IMR-90 (cell line): ENCODE measurements at regions not wholly inside any gene's neighbourhood (a gene's known extent, or its start where the extent isn't known, plus 50 kb on each side); places are given as distances from the start of the nearest gene placed in this dataset.

ENCODE experiments used
- ATAC-seq: fragments of 200-7000 bp; cut with Tn5 transposase; 2 replicates; pipeline ENCODE4 v1.9.1; 2020; ENCODE audit warnings: low read depth, mild to moderate bottlenecking, moderate library complexity
- BruUV-seq: library from RNA; stranded (reverse); fragments of 400-500 nt; replicated peaks from 2 replicates; lab custom pipeline; 2021; lab: Mats Ljungman, UMichigan
- CTCF ChIA-PET: fragments of 300-600 bp; formaldehyde crosslinking; extraction: SDS; loops from one replicate; lab custom pipeline; 2021; ENCODE audit warnings: antibody characterized with exemption; lab: Yijun Ruan, JAX
- POLR2A ChIA-PET: fragments of 300-600 bp; sonication (Branson Sonifier 250); formaldehyde crosslinking; loops from one replicate; lab custom pipeline; 2022; ENCODE audit warnings: antibody characterized with exemption; ENCODE audit not compliant: unreplicated experiment; lab: Charles Lee
- DNase-seq: peaks from one replicate; pipeline ENCODE4 v3.0.0; 2013
- H2AFZ ChIP-seq: replicated peaks from 2 replicates; pipeline ENCODE3; 2013; ENCODE audit warnings: low read length, mild to moderate bottlenecking; ENCODE audit not compliant: poor library complexity
- H2AK5ac ChIP-seq: 2 replicates; pipeline ENCODE4 v1.6.1; 2013; ENCODE audit warnings: low read depth, low read length, inconsistent platforms
- H2AK9ac ChIP-seq: replicated peaks from 2 replicates; pipeline ENCODE3; 2013; ENCODE audit warnings: mild to moderate bottlenecking, low read depth, low read length, moderate library complexity; ENCODE audit not compliant: poor library complexity
- H2BK120ac ChIP-seq: 2 replicates; pipeline ENCODE4 v1.6.1; 2013; ENCODE audit warnings: low read depth, low read length, inconsistent platforms
- H2BK15ac ChIP-seq: 3 replicates; pipeline ENCODE4 v1.6.1; 2013; ENCODE audit warnings: low read depth, low read length, inconsistent platforms
- H2BK20ac ChIP-seq: 2 replicates; pipeline ENCODE4 v1.6.1; 2013; ENCODE audit warnings: low read depth, mild to moderate bottlenecking, inconsistent platforms, low read length, moderate library complexity
- H2BK5ac ChIP-seq: 2 replicates; pipeline ENCODE4 v1.6.1; 2013; ENCODE audit warnings: mild to moderate bottlenecking, low read depth, low read length, inconsistent platforms; ENCODE audit not compliant: poor library complexity, severe bottlenecking
- H3K14ac ChIP-seq: replicated peaks from 2 replicates; pipeline ENCODE4 v1.6.1; 2013; ENCODE audit warnings: low read depth, low read length, inconsistent platforms
- H3K18ac ChIP-seq: 2 replicates; pipeline ENCODE4 v1.6.1; 2013; ENCODE audit warnings: low read depth, low read length, control low read depth
- H3K23ac ChIP-seq: 2 replicates; pipeline ENCODE4 v1.6.1; 2013; ENCODE audit warnings: low read depth, low read length, inconsistent platforms
- H3K27ac ChIP-seq: 2 replicates; pipeline ENCODE4 v1.5.1; 2013; ENCODE audit warnings: mild to moderate bottlenecking, control low read depth, low read length; ENCODE audit not compliant: insufficient read depth
- H3K27me3 ChIP-seq: 2 replicates; pipeline ENCODE4 v1.6.1; 2013; ENCODE audit warnings: low read length; ENCODE audit not compliant: control insufficient read depth, insufficient read depth
- H3K36me3 ChIP-seq: 2 replicates; pipeline ENCODE4 v1.6.1; 2013; ENCODE audit warnings: low read length, mixed read lengths; ENCODE audit not compliant: control insufficient read depth, insufficient read depth
- H3K4ac ChIP-seq: 2 replicates; pipeline ENCODE4 v1.6.1; 2013; ENCODE audit warnings: low read depth, low read length, inconsistent platforms
- H3K4me1 ChIP-seq: 2 replicates; pipeline ENCODE4 v1.6.1; 2013; ENCODE audit warnings: low read length, mixed read lengths; ENCODE audit not compliant: control insufficient read depth, insufficient read depth
- H3K4me2 ChIP-seq: 2 replicates; pipeline ENCODE4 v1.6.1; 2013; ENCODE audit warnings: low read depth, mild to moderate bottlenecking, control low read depth, low read length, moderate library complexity
- H3K4me3 ChIP-seq: 2 replicates; pipeline ENCODE4 v1.5.1; 2013; ENCODE audit warnings: low read depth, mild to moderate bottlenecking, control low read depth, low read length, moderate library complexity; ENCODE audit not compliant: insufficient read depth
- H3K56ac ChIP-seq: 2 replicates; pipeline ENCODE4 v1.6.1; 2013; ENCODE audit warnings: low read length, inconsistent platforms; ENCODE audit not compliant: insufficient read depth; ENCODE audit errors: extremely low read depth
- H3K79me1 ChIP-seq, 2 experiments: 2 replicates each; pipeline ENCODE4 v1.6.1; 2013; ENCODE audit warnings: low read length in 2 of 2, inconsistent platforms in 1 of 2, low read depth in 1 of 2
- H3K9ac ChIP-seq: 2 replicates; pipeline ENCODE4 v1.6.1; 2013; ENCODE audit warnings: low read depth, low read length, control low read depth
- H3K9me1 ChIP-seq: 2 replicates; pipeline ENCODE4 v1.6.1; 2013; ENCODE audit warnings: low read length, inconsistent platforms; ENCODE audit not compliant: insufficient read depth
- H3K9me3 ChIP-seq: 2 replicates; pipeline ENCODE4 v1.6.1; 2013; ENCODE audit warnings: low read length; ENCODE audit not compliant: control insufficient read depth, insufficient read depth
- H4K20me1 ChIP-seq: 2 replicates; pipeline ENCODE4 v1.6.1; 2013; ENCODE audit warnings: low read length, inconsistent platforms; ENCODE audit not compliant: insufficient read depth
- H4K5ac ChIP-seq: 2 replicates; pipeline ENCODE4 v1.6.1; 2013; ENCODE audit warnings: mild to moderate bottlenecking, low read depth, low read length, control low read depth
- H4K8ac ChIP-seq, 2 experiments: 2 replicates each; pipeline ENCODE4 v1.6.1; 2013; ENCODE audit warnings: low read depth in 2 of 2, low read length in 2 of 2, control low read depth in 1 of 2, inconsistent platforms in 1 of 2
- H4K91ac ChIP-seq: 2 replicates; pipeline ENCODE4 v1.6.1; 2013; ENCODE audit warnings: low read depth, low read length, inconsistent platforms; ENCODE audit not compliant: insufficient read depth
- BHLHE40 ChIP-seq: fragments of 150-350 bp; IDR thresholded peaks from 2 replicates; pipeline ENCODE4 v1.6.1; 2016; ENCODE audit warnings: mild to moderate bottlenecking, low read depth, low read length
- CEBPB ChIP-seq: IDR thresholded peaks from 2 replicates; pipeline ENCODE4 v1.6.1; 2012; ENCODE audit warnings: low read depth, low read length, improper control_type of control experiment
- ELK1 ChIP-seq: fragments of 150-350 bp; IDR thresholded peaks from 2 replicates; pipeline ENCODE4 v1.6.1; 2016; ENCODE audit warnings: low read depth, mild to moderate bottlenecking, low read length, moderate library complexity, borderline replicate concordance
- FOS ChIP-seq: fragments of 150-350 bp; IDR thresholded peaks from 2 replicates; pipeline ENCODE4 v1.6.1; 2016; ENCODE audit warnings: low read depth, low read length
- MAFK ChIP-seq: IDR thresholded peaks from 2 replicates; pipeline ENCODE4 v1.6.1; 2012; ENCODE audit warnings: low read depth, low read length, improper control_type of control experiment
- MAZ ChIP-seq: IDR thresholded peaks from 2 replicates; pipeline ENCODE4 v1.6.1; 2012; ENCODE audit warnings: low read depth, mild to moderate bottlenecking, low read length, improper control_type of control experiment, moderate library complexity, borderline replicate concordance
- MXI1 ChIP-seq: IDR thresholded peaks from 2 replicates; pipeline ENCODE4 v1.6.1; 2012; ENCODE audit warnings: low read depth, mild to moderate bottlenecking, low read length, moderate library complexity, borderline replicate concordance
- NFE2L2 ChIP-seq: fragments of 150-350 bp; IDR thresholded peaks from 2 replicates; pipeline ENCODE4 v1.6.1; 2016; ENCODE audit warnings: low read depth, mild to moderate bottlenecking, low read length
- POLR2A ChIP-seq: IDR thresholded peaks from 2 replicates; pipeline ENCODE4 v1.6.1; 2012; ENCODE audit warnings: mild to moderate bottlenecking, low read depth, low read length
- RAD21 ChIP-seq: IDR thresholded peaks from 2 replicates; pipeline ENCODE4 v1.6.1; 2012; ENCODE audit warnings: low read length, improper control_type of control experiment
- RCOR1 ChIP-seq: IDR thresholded peaks from 2 replicates; pipeline ENCODE4 v1.6.1; 2012; ENCODE audit warnings: mild to moderate bottlenecking, low read length, improper control_type of control experiment; ENCODE audit not compliant: insufficient replicate concordance
- RFX5 ChIP-seq: IDR thresholded peaks from 2 replicates; pipeline ENCODE4 v1.8.0; 2012; ENCODE audit warnings: low read depth, mild to moderate bottlenecking, low read length, moderate library complexity
- SMC3 ChIP-seq: fragments of 150-350 bp; IDR thresholded peaks from 2 replicates; pipeline ENCODE4 v1.6.1; 2016; ENCODE audit warnings: low read depth, mild to moderate bottlenecking, antibody characterized with exemption, low read length, moderate library complexity
- WGBS, 2 experiments: methylation state at CpG; one replicate each; pipeline versions ENCODE4 v1.1.5 to v1.1.7; 2013; ENCODE audit warnings: missing lambda C conversion rate in 2 of 2; ENCODE audit not compliant: insufficient read length in 1 of 2; ENCODE audit errors: extremely low coverage in 2 of 2; 5-methylcytosine and 5-hydroxymethylcytosine counted together
- dilution Hi-C: fragments of 300-500 bp; cut with HindIII; formaldehyde crosslinking; loops from one replicate; pipeline ENCODE4 v1.14.3; 2018; ENCODE audit warnings: low sequenced_read_pairs; ENCODE audit not compliant: unreplicated experiment
- in situ Hi-C: fragments of 300-500 bp; cut with MboI; formaldehyde crosslinking; loops from 3 replicates; pipeline ENCODE4 v1.14.3; 2019; ENCODE audit warnings: low sequenced_read_pairs, inconsistent platforms, mixed read lengths
- intact Hi-C: fragments of 100-400 bp; cut with micrococcal nuclease; formaldehyde crosslinking; loops from 2 replicates; pipeline ENCODE4 v1.10.0; 2022
- TF ChIP-seq, protein P1 (sequence below): fragments of 150-350 bp; IDR thresholded peaks from 2 replicates; pipeline ENCODE4 v1.6.1; 2017; ENCODE audit warnings: mild to moderate bottlenecking, antibody characterized with exemption, low read length, low read depth
- TF ChIP-seq, protein P2 (sequence below): conservative IDR thresholded peaks from 2 replicates; pipeline ENCODE4 v1.5.1; 2012; ENCODE audit warnings: mild to moderate bottlenecking, low read depth, low read length, improper control_type of control experiment

DNA sequence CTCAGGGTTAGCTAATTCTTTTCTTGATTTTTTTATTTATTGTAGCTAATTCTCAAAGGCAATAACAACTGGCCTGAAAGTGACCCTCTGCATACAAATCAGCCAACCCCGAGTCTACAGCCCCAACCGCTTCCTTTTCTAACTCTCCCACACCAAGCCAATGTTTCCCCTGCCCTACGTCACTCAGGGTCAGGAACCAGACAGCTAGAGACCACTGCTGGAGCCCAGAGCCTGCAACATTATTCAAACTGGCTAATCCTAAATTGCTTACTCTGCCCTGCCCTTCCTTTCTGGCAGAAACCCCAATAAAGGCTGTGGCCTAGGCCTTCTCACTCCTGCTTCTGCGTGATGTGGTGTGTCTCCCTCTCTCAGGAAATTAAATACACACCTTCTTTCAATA lies 320.7 kb downstream of the CBLN4 start:
- DNase-seq = no peak
- H3K18ac ChIP-seq = no peak overlapping the region

More for the DNA sequence above, 320.7 kb downstream of the CBLN4 start:
- no peak for TF ChIP-seq MAZ
- no peak for TF ChIP-seq RCOR1
- no peak for TF ChIP-seq SMC3
- TF ChIP-seq ELK1 = no peak
- TF ChIP-seq RFX5 = no peak
- no peak for TF ChIP-seq POLR2A
- TF ChIP-seq BHLHE40 = no peak
- TF ChIP-seq, protein P1, sequence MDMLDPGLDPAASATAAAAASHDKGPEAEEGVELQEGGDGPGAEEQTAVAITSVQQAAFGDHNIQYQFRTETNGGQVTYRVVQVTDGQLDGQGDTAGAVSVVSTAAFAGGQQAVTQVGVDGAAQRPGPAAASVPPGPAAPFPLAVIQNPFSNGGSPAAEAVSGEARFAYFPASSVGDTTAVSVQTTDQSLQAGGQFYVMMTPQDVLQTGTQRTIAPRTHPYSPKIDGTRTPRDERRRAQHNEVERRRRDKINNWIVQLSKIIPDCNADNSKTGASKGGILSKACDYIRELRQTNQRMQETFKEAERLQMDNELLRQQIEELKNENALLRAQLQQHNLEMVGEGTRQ = no peak
- TF ChIP-seq, protein P2, sequence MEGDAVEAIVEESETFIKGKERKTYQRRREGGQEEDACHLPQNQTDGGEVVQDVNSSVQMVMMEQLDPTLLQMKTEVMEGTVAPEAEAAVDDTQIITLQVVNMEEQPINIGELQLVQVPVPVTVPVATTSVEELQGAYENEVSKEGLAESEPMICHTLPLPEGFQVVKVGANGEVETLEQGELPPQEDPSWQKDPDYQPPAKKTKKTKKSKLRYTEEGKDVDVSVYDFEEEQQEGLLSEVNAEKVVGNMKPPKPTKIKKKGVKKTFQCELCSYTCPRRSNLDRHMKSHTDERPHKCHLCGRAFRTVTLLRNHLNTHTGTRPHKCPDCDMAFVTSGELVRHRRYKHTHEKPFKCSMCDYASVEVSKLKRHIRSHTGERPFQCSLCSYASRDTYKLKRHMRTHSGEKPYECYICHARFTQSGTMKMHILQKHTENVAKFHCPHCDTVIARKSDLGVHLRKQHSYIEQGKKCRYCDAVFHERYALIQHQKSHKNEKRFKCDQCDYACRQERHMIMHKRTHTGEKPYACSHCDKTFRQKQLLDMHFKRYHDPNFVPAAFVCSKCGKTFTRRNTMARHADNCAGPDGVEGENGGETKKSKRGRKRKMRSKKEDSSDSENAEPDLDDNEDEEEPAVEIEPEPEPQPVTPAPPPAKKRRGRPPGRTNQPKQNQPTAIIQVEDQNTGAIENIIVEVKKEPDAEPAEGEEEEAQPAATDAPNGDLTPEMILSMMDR = no peak
- TF ChIP-seq CEBPB = no peak
- TF ChIP-seq RAD21 = no peak
- no peak for TF ChIP-seq MXI1
- no peak for TF ChIP-seq FOS
- TF ChIP-seq NFE2L2 = no peak
- TF ChIP-seq MAFK = no peak
- Histone ChIP-seq H3K9ac (no peak overlapping the region), H2AFZ (no peak overlapping the region), H3K56ac (no peak overlapping the region), H3K23ac (no peak overlapping the region), H3K4ac (no peak overlapping the region), H4K20me1 (no peaks in the 10 kb centered on the region), H2BK120ac (no peak overlapping the region), H4K91ac (no peak overlapping the region), H4K5ac (no peak overlapping the region), H3K9me3 (peaks cover 4% of the 10 kb centered on the region), H3K14ac (no peak overlapping the region), H2AK5ac (no peak overlapping the region), H3K27ac (no peak overlapping the region), H2BK15ac (no peak overlapping the region), H3K4me3 (no peak overlapping the region), H3K27me3 (no peaks in the 10 kb centered on the region), H3K4me1 (no peaks in the 10 kb centered on the region), H3K4me2 (no peak overlapping the region), H2BK5ac (no peak overlapping the region), H2BK20ac (no peak overlapping the region), H3K9me1 (no peaks in the 10 kb centered on the region), H4K8ac (no peak overlapping the region), H3K36me3 (no peaks in the 10 kb centered on the region), H3K79me1 (no peaks in the 10 kb centered on the region), H2AK9ac (no peak overlapping the region)
- WGBS, 2 experiments = 33% methylated on average over 1 of the region's 4 CpGs; no CpG with 5 or more reads in 1 of the 2 experiments
- ChIA-PET CTCF (no interaction called here), POLR2A (no interaction called here)
- BruUV-seq = no TSS peak
- in situ Hi-C loops (no loop called here), intact Hi-C loops (no loop called here), dilution Hi-C loops (no loop called here)
- ATAC-seq = no peak
